ENCODE measurements at regions not wholly inside any gene's neighbourhood (a gene's known extent, or its start where the extent isn't known, plus 50 kb on each side); places are given as distances from the start of the nearest gene placed in this dataset.

GRCh38 chr2:383888-384287, 96.0 kb upstream of the ALKAL2 start:
- TF ChIP-seq CTCF (IDR thresholded peaks at IDR 0.05 in 2 of 3, conservative IDR thresholded peaks at IDR 0.05 in 1 of 3; ENCODE audit: borderline replicate concordance in 1 of 3, insufficient read depth in 1 of 3, low read depth in 2 of 3, low read length in 2 of 3) = no peak
- TF ChIP-seq EGR1 (IDR thresholded peaks at IDR 0.05; ENCODE audit: low read depth) = no peak
- TF ChIP-seq SP1 (IDR thresholded peaks at IDR 0.05; ENCODE audit: low read depth) = peak; percentile 31; the same call in 1 of the 2 replicates
- TF ChIP-seq, protein P1, sequence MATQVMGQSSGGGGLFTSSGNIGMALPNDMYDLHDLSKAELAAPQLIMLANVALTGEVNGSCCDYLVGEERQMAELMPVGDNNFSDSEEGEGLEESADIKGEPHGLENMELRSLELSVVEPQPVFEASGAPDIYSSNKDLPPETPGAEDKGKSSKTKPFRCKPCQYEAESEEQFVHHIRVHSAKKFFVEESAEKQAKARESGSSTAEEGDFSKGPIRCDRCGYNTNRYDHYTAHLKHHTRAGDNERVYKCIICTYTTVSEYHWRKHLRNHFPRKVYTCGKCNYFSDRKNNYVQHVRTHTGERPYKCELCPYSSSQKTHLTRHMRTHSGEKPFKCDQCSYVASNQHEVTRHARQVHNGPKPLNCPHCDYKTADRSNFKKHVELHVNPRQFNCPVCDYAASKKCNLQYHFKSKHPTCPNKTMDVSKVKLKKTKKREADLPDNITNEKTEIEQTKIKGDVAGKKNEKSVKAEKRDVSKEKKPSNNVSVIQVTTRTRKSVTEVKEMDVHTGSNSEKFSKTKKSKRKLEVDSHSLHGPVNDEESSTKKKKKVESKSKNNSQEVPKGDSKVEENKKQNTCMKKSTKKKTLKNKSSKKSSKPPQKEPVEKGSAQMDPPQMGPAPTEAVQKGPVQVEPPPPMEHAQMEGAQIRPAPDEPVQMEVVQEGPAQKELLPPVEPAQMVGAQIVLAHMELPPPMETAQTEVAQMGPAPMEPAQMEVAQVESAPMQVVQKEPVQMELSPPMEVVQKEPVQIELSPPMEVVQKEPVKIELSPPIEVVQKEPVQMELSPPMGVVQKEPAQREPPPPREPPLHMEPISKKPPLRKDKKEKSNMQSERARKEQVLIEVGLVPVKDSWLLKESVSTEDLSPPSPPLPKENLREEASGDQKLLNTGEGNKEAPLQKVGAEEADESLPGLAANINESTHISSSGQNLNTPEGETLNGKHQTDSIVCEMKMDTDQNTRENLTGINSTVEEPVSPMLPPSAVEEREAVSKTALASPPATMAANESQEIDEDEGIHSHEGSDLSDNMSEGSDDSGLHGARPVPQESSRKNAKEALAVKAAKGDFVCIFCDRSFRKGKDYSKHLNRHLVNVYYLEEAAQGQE (IDR thresholded peaks at IDR 0.05; ENCODE audit: low read depth) = no peak
- no peak for TF ChIP-seq SRF (IDR thresholded peaks at IDR 0.05; ENCODE audit: low read depth)
- TF ChIP-seq TCF7L2 (IDR thresholded peaks at IDR 0.05; ENCODE audit: borderline replicate concordance, extremely low read depth, insufficient read depth, insufficient read length) = no peak
- TF ChIP-seq POLR2A (IDR thresholded peaks at IDR 0.05; ENCODE audit: borderline replicate concordance, extremely low read depth, insufficient read depth, insufficient read length) = no peak
- TF ChIP-seq YY1 (IDR thresholded peaks at IDR 0.05; ENCODE audit: extremely low read depth, insufficient replicate concordance, low read depth, low read length) = no peak

All from HCT116 (cell line).